ENCODE measurements at regions not wholly inside any gene's neighbourhood (a gene's known extent, or its start where the extent isn't known, plus 50 kb on each side); places are given as distances from the start of the nearest gene placed in this dataset.
A peak's percentile ranks its signal among the peaks of the same experiment; 100 is the strongest.

DNA sequence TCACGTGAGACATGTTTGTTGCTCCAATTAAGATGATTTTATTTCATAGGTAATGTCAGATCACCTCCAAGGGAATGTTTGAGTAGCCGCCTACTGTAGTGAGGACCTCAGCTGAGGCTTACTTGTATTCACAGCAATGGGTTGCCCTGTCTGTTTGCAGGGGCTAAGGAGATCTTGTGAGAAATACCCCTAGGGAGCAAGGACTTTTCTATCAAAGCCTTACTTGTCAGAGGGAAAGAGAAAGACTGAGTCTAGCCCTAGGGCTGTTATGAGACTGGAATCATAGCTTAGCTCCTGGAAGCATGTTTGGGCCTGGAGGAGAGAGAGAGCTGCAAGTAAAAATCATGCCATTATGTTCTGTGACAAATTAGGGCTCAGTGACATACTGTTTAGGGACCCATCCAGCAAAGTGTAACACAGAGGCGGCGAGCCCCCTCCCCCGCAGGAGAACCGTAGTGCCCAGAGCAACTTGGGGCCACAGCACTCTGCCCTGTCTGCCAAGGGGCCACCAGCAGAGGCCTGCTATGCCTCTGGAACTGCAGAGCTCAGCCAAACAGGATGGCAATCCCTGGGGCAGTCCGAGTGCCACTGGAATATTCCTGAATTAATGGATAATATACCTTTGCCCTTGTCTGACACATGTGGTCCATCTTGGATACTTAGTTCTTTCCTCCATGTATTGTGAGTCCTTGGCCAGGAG lies 178.8 kb downstream of the DACT1 start:
- no peak for DNase-seq

DNA sequence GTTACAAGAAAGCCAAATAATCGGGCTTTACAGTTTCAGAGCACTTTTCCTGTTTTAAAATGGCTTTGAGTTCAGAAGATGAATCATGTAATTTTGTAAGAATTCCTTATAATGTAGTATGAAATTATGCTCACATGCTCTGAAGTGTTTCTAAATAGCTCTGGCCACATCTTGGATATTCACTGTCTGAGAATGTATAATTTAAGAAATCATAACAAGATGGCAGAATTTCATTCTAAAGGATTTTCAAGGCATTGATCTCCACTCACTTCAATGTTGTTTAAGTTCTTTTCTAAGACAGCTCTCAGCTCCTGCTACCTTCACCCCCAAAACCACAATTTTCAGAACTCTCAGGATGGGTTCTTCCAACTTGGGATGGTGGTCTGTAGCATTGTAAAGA lies 180.1 kb downstream of the DACT1 start:
- DNase-seq = no peak

DNA sequence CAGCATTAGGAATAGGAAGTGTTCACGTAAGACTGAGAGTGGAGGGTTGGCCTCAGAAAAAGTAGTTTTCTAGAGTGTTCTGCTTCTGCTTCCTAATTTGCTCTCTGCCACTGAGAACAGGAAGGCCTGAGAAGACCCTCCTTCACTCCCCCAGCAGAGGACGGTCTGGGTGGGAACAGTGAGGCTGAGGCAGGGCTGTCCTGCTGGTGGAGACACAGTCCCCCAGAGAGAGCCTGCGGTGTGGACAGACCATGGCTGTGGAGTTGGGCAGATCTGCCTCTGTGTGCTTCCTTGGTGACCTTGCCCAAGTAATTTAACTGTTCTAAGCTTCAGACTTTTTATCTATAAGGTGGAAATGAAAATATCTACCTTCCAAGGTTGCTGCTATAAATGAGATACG lies 182.3 kb downstream of the DACT1 start:
- DNase-seq = no peak

DNA sequence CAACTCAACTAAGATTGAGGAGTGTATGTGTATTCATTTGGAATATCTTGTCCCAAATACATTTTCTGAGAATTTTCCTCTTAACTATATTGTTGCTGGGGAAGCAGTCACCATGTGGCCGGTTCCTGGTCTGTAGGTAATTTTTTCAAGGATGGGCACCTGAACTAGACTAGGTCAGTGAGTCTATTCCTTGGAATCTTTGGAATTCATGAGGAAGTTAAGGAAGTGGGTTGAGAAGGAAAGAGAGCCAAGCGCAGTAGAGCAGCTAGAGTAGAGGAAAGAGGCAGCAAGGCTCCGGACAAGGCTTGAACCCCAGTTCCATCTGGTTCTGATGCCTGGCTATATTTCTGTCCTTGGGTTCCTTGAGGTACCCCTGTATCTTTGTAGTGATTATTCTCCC lies 183.7 kb downstream of the DACT1 start:
- no peak for DNase-seq

DNA sequence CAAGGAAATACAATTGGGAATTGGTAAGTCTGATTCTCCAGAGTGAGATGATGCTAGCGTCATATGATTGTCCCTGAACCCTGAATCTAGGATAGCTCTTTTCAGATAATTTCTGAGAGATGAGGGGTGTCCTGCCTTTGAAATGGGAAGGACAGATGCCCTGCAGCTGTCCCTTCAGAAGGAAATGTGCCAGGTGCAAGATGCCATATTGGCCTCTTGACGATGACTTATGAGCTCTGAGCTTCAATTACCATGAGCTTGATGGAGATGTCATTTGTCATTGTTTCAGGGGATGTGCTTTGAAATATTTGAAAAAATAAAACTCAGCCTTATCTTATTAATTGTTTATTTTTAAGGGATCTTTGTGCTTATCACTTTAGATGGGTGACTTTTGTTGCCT lies 185.1 kb downstream of the DACT1 start:
- DNase-seq = no peak

DNA sequence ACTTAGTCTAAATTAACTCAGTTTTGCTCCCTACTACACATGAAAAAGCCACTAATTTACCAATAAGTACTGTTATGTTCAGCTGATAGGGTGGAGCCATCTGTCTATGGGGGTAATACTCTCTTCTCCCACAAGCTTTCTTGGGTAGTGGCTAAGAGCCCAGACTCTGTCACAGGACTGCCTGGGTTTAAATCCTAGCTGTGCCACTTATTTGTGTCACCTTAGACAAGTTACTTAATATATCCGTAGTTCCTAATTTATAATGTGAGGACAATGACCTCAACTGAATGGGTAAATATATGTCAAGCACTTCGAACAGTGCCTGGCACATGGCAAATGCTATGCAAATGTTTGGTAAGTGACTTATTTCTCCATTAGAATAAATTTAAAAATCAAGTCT lies 185.6 kb downstream of the DACT1 start:
- no peak for DNase-seq

DNA sequence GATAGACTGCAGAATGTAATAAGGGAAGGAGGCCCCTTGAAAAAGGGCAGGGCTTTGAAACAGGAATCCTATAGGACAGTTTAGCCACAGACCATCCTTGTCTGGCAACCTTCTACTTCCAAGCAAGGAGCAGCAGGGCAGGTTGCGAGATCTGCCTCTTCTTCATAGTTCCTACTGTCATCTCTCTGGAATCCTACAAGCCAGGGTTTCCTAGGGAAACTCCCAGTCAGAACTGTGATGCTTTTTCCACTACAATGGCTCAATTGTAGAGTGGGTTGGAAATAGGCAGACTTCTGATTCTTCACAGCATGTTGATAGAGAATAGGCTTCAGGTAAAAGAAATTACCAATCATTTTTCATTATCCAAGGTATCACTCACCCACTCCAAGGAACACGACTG lies 186.3 kb downstream of the DACT1 start:
- DNase-seq = no peak

DNA sequence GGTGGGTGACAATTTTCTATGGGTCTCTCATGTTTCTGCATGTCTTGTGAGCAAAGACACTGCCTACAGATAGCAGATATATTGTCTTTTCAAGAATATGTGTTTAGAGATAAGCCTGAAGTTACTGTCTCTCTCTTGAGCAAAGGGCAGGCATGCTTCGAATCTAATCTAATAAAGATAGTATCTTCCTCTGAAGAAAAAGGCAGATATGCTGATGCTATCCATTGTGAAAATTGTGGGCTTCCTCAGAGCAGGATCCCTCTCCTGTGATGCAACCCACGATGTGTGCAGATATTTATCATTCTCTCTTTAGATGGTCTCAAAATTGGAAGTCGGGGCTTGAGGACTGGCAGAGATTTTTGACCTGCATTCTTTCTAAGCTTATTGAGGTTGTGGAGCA lies 187.0 kb downstream of the DACT1 start:
- DNase-seq = no peak

DNA sequence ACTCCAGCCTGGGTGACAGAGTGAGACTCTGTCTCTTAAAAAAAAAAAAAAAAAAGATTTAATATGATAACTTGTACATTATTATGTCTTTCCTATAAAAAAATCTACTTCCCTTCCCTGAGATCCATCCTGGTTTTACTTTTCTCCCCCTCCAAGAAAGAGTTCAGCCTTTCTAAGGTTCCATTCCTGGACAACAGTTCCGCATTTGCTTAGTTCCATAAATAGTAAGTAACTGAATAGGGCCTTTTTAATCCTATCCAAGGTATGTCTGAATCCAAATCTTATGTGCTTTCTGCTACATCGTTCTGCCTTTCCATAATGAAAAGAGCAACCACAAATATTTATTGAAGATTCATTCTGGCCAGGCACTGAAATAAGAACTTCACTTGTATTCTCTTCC lies 187.8 kb downstream of the DACT1 start:
- no peak for DNase-seq

DNA sequence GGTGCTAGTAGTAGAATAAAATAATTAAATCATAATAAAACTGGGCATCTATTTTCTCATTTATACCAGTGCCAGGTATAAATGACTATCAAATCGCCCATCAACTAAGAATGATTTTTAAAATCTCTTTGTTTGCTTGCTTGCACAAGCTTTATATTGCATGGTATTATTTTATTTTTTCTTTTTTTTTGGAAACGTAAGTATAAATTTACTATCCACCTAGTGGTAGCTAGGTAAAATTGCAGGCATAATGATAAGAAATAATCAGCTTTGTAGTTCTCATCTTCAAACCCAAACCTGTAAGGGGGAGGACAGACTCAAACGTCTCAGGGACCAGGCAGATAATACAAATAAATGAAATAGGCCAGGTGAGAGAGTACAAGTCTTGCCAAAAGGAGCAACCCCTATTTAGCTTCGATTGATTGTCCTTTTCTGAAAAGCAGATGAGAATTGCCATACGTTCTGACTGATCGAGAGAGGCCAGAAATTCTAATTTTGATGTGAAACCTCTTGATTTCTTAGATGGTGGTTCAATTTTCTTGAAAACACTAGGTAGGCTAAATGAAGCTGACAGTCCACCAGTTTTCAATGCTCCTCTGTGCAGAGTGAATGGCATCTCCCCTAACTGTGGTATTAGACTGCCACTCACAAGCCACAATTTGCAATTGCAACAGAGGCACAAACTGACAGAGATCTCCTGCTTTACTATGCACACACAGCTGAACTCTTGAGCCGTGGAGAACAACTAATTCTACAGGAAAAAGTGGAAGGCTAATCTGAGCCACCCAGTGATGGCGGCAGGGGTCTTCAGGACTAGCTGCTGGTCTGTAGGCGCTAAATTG lies 189.3 kb downstream of the DACT1 start:
- no peak for DNase-seq

DNA sequence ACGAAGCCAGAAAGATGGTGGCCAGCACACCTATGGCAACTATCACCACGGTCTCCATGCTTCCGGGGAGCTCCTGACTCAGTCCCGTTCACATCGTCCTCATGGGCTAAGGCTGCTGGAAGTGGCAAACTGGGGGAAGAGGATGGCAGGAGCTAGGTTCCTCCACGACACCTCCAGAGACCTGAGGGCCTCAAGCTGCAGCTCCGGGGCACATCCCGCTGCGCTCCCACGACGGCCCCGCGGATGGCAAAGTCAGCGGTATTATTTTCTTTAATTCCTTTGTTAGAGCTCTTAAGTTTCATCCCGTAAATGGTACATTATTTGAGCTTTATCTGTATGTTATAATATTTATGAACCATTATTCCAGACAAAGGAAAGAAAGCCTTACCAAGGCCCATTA lies 190.5 kb downstream of the DACT1 start:
- DNase-seq = no peak

DNA sequence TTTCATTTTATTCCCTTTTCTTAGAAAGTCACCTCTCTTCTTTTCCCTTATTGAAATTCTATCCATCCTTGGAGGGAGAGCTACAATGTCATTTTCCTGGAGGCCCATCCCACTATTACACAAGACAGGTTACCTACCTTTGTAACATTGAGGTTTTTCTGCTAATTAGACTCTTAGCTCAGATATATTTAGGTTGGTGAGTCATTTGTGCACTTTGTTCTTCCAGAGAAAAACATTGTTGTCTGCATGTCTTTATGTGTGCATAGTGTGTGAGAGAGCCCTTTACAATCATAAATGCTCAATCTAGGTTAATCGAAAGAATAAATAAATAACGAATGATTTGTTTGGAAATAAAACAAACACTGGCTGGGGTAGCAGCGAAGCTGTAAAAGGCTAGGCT lies 191.8 kb downstream of the DACT1 start:
- DNase-seq = peak; percentile 69

DNA sequence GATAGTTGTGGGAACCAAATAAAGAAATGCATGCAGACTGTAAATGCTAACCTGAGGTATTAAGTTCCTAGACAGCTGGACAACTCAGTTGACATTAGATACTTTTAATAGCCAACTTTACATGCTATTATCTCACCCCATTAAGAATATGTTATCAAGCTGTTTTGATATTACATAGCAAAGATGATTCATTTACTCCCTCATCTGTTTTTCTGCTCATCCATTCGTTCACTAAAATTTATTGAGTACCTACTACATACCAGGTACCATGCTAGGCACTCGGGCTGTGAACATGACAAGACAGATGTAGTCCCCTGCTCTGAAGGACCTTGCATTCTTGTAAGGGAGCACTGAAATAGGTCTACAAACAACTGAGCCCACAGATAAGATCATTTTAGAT lies 192.4 kb downstream of the DACT1 start:
- no peak for DNase-seq

DNA sequence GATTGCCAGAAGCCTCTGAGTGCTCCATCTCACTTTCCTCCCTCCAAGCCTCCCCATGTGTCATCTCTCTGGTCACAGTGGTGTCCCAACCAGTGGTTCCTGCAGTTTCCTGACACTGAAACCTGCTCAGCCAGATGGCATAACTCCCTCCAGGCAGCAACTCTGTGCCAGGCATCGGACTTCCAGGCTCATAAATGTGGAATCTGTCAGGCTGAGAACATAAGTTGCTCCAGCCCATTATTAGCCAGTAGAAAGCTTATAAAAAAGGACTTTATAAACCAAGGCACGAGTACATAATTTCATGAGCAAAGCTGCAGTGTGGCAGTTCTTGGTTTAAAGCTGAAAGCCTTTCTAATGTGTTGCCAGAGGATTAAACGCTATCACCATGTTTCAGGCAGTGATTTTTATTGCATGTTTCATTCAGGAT lies 194.3 kb downstream of the DACT1 start:
- no peak for DNase-seq

DNA sequence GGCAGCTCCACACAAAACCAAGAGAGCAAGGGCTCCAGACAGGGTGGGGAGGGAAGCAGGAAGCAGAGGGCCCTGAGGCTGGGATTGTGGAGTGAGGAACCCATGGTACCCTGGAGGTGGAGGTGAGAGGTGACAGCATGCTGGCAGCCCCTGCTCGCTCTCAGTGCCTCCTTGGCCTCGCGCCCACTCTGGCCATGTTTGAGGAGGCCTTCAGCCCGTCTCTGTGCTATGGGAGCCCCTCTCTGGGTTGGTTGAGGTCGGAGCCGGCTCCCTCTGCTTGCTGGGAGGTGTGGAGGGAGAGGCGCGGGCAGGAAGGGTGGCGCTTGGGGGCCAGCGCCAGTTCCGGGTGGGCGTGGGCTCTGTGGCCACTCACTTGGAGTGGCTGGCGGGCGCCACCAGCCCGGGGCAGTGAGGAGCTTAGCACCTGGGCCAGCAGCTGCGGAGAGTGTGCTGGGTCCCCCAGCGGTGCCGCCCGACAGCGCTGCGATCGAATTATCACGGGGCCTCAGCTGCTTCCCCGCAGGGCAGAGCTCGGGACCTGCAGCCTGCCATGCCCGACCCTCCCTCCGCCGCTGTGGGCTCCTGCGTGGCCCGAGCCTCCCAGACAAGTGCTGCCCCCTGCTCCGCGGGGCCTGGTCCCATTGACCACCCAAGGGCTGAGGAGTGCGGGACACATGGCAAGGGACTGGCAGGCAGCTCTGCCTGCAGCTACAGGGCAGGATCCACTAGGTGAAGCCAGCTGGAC lies 196.0 kb downstream of the DACT1 start:
- no peak for DNase-seq

DNA sequence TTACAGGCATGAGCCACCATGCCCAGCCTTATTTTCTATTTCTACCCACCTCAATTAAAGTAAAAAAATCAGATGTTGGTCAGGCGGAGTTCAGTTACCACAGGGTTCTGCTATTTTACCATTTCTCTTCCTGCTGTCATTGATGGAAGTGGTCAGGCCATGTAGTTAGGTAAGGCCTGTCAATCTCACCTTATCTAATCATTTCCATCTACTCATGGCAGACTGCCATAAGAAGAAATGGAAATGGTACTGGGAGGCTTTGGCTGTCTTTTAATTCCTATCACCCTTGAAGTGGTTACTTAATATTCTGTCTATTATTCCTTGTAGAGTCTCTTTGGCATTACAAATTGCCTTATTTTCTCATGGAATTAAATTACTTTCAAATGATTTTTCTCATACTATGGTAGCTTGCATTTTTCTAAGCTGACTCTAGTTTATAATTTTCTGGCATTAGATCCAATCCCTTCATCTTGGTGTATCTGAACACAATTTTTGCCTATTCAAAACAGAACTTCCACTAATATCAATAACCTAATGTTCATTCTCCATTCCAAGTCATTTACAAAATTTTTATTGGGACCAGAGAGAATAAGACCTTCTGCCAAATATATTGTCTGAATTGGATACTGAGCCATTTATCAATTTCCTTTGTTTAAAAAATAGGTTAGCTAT lies 198.7 kb downstream of the DACT1 start:
- DNase-seq = no peak

DNA sequence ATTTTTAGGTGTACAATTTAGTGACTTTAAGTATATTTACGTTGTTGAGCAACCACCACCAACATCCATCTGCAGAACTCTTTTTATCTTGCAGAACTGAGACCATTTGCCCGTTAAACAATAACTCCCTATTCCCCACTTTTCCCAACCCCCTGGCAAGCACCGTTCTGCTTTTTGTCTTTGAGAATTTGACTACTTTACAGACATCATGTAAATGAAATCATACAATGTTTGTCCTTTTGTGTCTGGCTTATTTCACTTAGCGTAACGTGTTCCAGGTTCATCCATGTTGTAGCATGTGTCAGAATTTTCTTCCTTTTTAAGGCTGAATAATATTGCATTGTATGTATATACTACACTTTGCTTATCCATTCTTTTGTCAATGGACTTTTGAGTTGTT lies 201.5 kb downstream of the DACT1 start:
- DNase-seq = no peak

DNA sequence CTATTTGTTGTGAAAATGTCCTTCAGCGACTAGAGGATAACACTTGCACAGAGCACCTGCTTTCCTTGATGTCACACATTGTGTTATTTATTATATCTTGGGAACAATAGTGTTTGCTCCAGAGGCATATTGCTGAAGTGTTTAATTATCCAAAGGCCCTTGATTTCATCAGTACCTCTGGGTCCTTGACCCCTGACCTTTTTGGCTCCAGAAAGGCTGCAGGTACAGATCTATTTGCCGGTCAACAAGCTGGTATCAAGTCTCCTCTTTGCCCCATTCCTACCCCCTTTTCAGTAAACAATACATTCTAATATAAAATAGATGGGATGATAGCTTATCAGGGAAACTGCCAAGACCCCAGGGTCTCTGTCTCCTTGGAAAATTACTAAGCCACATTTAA lies 206.8 kb downstream of the DACT1 start:
- DNase-seq = peak; percentile 73

DNA sequence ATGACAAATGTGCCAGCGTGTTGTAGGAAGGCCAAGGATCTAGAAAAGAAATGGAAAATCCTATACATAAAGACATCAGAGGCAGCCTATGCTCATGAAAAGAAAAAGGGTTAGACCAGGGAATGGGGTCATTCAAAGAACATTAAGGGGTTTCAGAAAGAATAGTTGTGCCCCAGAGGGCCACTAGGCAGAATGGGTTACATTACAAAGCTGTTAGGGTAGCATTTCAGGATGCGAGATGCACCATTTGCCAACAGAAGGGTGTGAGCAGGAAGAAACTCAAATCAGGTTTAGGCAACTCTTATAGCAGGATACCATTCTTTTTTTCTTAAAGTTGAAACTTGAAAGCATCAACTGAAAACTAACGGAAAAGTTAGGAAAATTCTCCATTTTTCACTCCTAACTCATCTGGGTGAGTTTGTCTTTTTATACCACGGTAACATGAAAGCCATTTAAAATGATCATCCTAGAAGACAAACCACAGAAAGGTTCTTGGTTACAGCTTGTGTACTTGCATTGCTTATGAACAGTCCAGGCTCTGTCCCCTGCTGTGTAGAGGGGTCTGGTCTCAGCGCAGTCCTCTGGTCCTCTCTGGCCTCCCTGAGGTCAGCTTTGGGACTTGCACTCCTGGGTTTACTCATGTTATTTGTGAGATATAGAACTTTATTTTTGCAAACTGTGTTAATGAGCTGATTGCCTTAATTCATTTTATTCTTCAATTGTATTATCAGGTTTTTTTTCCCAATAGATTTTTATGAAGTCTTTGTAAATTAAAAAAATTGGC lies 209.1 kb downstream of the DACT1 start:
- DNase-seq = no peak

DNA sequence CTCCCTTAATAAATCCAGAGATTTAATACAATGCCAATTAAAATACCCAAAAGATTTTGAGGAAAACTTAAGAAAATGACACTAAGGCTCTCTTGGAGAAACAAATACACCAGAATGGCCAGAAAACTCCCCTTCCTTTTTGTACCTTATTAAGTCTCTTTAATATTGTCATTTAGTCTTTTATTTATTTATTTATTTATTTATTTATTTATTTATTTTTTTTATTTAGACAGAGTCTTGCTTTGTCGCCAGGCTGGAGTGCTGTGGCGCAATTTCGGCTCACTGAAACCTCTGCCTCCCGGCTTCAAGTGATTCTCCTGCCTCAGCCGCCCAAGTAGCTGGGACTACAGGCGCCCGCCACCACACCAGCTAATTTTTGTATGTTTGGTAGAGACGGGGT lies 210.6 kb downstream of the DACT1 start:
- DNase-seq = no peak

DNA sequence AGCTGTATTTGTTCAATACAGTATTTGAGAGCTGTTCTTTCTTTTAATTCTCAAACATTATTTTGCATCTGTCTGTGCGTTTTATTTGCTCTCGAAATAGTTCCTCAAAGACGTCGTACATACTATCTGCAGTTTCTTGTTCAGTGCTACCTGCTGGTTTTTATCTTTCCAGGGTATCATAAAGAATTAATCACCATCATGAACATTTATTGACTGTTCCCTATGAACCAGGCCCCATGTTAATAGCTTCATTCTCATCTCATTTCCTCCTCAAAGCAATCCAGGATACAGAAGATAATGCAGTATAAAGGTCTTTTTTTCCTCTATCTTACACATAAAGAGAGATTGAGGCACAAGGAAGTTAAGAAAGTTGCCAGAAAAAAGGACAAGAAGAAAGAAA lies 211.8 kb downstream of the DACT1 start:
- no peak for DNase-seq

DNA sequence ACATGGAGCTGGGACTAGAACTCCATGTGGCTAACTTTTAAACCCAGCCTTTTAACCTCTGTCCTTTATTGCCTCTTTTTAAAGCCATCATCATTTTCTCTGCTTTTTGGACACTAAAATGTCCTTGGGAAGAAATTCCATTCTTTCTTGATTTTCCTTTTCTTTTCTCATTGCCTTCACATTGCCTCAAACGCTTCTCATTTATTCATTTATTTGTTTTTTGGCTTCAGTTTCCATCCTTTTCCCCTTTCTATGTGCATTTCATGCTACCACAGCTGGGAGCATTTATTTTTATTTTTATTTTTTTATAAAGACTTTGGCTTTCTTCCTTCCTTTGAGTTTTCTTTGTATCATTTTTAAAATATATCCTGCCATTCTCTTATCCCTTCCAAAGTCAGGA lies 212.2 kb downstream of the DACT1 start:
- no peak for DNase-seq

DNA sequence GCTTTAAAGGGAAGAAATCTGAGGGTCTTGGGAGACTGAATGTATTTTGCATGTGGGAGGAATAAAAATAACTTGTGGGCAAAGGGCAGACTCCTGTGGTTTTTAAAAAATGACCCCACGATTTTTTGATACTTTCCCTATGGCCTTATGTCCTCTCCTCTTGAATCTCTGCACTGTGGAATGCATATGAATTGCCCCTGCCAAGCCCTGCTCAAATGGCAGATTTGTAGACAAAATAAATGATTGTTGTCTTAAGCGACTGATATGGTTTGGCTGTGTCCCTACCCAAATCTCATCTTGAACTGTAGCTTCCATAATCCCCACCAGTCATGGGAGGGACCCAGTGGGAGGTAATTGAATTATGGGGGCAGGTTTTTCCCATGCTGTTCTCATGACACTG lies 223.8 kb downstream of the DACT1 start:
- DNase-seq = no peak

Measured in NCI-H1105 (cell line).